Mucosa of descending colon (tissue), 3 donors: ENCODE measurements at regions not wholly inside any gene's neighbourhood (a gene's known extent, or its start where the extent isn't known, plus 50 kb on each side); places are given as distances from the start of the nearest gene placed in this dataset.

Experiments used
- ATAC-seq: fragments of 200-7000 bp; cut with Tn5 transposase; one replicate; pipeline ENCODE4 v1.9.1; 2020; ENCODE audit warnings: mild to moderate bottlenecking, moderate library complexity
- DNase-seq, 3 donors: peaks; one replicate each; pipeline ENCODE4 v3.0.0-alpha.2; 2020
- H3K36me3 ChIP-seq: fragments of 200-600 bp; one replicate; pipeline ENCODE4 v1.8.0; 2021; ENCODE audit warnings: low read depth, mild to moderate bottlenecking
- H3K4me1 ChIP-seq: fragments of 200-600 bp; one replicate; pipeline ENCODE4 v1.8.0; 2021; ENCODE audit warnings: low read depth, mild to moderate bottlenecking
- H3K4me3 ChIP-seq: fragments of 200-600 bp; one replicate; pipeline ENCODE4 v1.8.0; 2021; ENCODE audit warnings: mild to moderate bottlenecking
- H3K9me3 ChIP-seq: fragments of 200-600 bp; one replicate; pipeline ENCODE4 v1.8.0; 2021; ENCODE audit warnings: mild to moderate bottlenecking
- CTCF ChIP-seq: fragments of 200-600 bp; IDR thresholded peaks from one replicate; pipeline ENCODE4 v1.8.0; 2022; ENCODE audit warnings: antibody characterized with exemption, mild to moderate bottlenecking
- intact Hi-C, 2 donors: fragments of 100-400 bp; cut with DNase I in 1 of 2; cut with micrococcal nuclease in 1 of 2; formaldehyde crosslinking; loops; one replicate each; pipeline versions ENCODE4 v1.11.0 to v1.11.1; 2022; cut with DNase I, micrococcal nuclease
- donor health status: DM: no; HTN: no; CAD: no; lungs with moderate emphysema.
- donor health status: DM: no; HTN: no; CAD: no.
- donor health status: DM: no; HTN: yes; CAD: no.

- intact Hi-C loops, result no loop called here
- H3K4me1 ChIP-seq, result no peaks in the 10 kb centered on the region
- H3K36me3 ChIP-seq, result no peaks in the 10 kb centered on the region
- DNase-seq (no peak), ATAC-seq (no peak)
- H3K9me3 ChIP-seq, result no peaks in the 10 kb centered on the region
- TF ChIP-seq CTCF, result no peak
- no peak overlapping the region for H3K4me3 ChIP-seq
Observed at GRCh38 chr12:103140286-103140685, 182.8 kb downstream of the ASCL1 start.

- intact Hi-C loops, result no loop called here
- Histone ChIP-seq H3K9me3 (no peaks in the 10 kb centered on the region), H3K36me3 (no peaks in the 10 kb centered on the region), H3K4me1 (no peaks in the 10 kb centered on the region), H3K4me3 (no peak overlapping the region)
- ATAC-seq, result no peak
- no peak for DNase-seq
- no peak for TF ChIP-seq CTCF
Observed at GRCh38 chr12:103144278-103144677, 186.8 kb downstream of the ASCL1 start.

GRCh38 chr12:103160622-103161021, 203.1 kb downstream of the ASCL1 start:
- Histone ChIP-seq H3K4me3 (no peak overlapping the region), H3K4me1 (no peaks in the 10 kb centered on the region), H3K36me3 (no peaks in the 10 kb centered on the region), H3K9me3 (no peaks in the 10 kb centered on the region)
- ATAC-seq (no peak), DNase-seq (no peak)
- intact Hi-C loops, result no loop called here
- no peak for TF ChIP-seq CTCF

- Histone ChIP-seq H3K36me3 (no peaks in the 10 kb centered on the region), H3K4me3 (no peak overlapping the region), H3K9me3 (no peaks in the 10 kb centered on the region), H3K4me1 (no peaks in the 10 kb centered on the region)
- intact Hi-C loops, result no loop called here
- TF ChIP-seq CTCF, result no peak
- DNase-seq (no peak), ATAC-seq (no peak)
Observed at GRCh38 chr12:103161582-103162362, 204.3 kb downstream of the ASCL1 start.

- H3K4me1 ChIP-seq, result no peaks in the 10 kb centered on the region
- no peak for TF ChIP-seq CTCF
- intact Hi-C loops, result no loop called here
- H3K4me3 ChIP-seq, result no peak overlapping the region
- no peaks in the 10 kb centered on the region for H3K9me3 ChIP-seq
- no peaks in the 10 kb centered on the region for H3K36me3 ChIP-seq
- no peak for ATAC-seq
- no peak for DNase-seq
Observed at GRCh38 chr12:103166949-103167348, 209.5 kb downstream of the ASCL1 start.
